Esophagus muscularis mucosa (tissue), 4 donors: ENCODE measurements at regions not wholly inside any gene's neighbourhood (a gene's known extent, or its start where the extent isn't known, plus 50 kb on each side); places are given as distances from the start of the nearest gene placed in this dataset.

Experiments used
- EP300 ChIP-seq: sonication (generic); formaldehyde crosslinking; IDR thresholded peaks from one replicate; pipeline ENCODE4 v1.6.1; 2017; ENCODE audit warnings: antibody characterized with exemption
- POLR2A ChIP-seq: fragments of 450-650 bp; IDR thresholded peaks from one replicate; pipeline ENCODE4 v1.6.1; 2017; ENCODE audit warnings: antibody characterized with exemption, moderate library complexity, mild to moderate bottlenecking, low read depth
- POLR2AphosphoS5 ChIP-seq, 2 donors: sonication (generic); formaldehyde crosslinking; IDR thresholded peaks; one replicate each; pipeline ENCODE4 v1.6.1; 2017; ENCODE audit warnings: antibody characterized with exemption in 2 of 2
- TF ChIP-seq, protein P1 (sequence below), 3 experiments: fragments of 200-600 bp in 2 of 3; fragments of 450-650 bp in 1 of 3; sonication (generic) in 2 of 3; IDR thresholded peaks; one replicate each; pipeline ENCODE4 v1.5.1; 2017 to 2019; ENCODE audit warnings: antibody characterized with exemption in 3 of 3, mild to moderate bottlenecking in 2 of 3, moderate library complexity in 1 of 3

DNA sequence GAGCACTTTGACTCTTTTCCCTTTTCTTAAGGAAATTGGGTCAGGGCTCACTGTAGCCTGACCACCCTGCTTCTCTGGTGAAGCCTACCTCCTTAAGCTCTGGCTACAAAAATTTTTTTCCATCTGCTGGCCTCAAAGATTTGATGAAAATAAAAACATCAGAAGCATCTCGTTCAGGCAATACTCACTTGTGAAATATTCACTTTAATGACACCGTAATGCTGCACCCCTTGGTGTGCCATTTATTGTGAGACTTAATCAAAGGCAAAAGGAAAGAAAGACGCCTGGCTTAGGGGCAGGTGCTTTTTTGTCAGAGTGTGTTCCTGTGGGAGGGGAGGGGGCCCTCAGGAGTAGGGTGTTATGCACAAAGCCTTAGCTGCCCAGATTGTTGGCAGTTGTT lies 155.0 kb upstream of the TMPO start:
- TF ChIP-seq, protein P1, sequence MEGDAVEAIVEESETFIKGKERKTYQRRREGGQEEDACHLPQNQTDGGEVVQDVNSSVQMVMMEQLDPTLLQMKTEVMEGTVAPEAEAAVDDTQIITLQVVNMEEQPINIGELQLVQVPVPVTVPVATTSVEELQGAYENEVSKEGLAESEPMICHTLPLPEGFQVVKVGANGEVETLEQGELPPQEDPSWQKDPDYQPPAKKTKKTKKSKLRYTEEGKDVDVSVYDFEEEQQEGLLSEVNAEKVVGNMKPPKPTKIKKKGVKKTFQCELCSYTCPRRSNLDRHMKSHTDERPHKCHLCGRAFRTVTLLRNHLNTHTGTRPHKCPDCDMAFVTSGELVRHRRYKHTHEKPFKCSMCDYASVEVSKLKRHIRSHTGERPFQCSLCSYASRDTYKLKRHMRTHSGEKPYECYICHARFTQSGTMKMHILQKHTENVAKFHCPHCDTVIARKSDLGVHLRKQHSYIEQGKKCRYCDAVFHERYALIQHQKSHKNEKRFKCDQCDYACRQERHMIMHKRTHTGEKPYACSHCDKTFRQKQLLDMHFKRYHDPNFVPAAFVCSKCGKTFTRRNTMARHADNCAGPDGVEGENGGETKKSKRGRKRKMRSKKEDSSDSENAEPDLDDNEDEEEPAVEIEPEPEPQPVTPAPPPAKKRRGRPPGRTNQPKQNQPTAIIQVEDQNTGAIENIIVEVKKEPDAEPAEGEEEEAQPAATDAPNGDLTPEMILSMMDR (IDR thresholded peaks at IDR 0.05): no peak
- no peak for TF ChIP-seq POLR2A
- no peak for TF ChIP-seq POLR2AphosphoS5 (IDR thresholded peaks at IDR 0.05)
- no peak for TF ChIP-seq EP300
